DND-41 (cell line): ENCODE measurements at regions not wholly inside any gene's neighbourhood (a gene's known extent, or its start where the extent isn't known, plus 50 kb on each side); places are given as distances from the start of the nearest gene placed in this dataset.

Source experiments
- ATAC-seq: fragments of 200-7000 bp; cut with Tn5 transposase; 3 replicates; pipeline ENCODE4 v1.9.1; 2021; ENCODE audit warnings: low read depth; ENCODE audit not compliant: insufficient read depth
- DNase-seq: peaks from one replicate; pipeline ENCODE4 v3.0.0-alpha.2; 2020
- H2AFZ ChIP-seq: 2 replicates; pipeline ENCODE4 v1.6.0; 2012; ENCODE audit warnings: low read depth, low read length
- H3K27ac ChIP-seq: 2 replicates; pipeline ENCODE4 v1.5.1; 2012; ENCODE audit warnings: low read length, inconsistent platforms
- H3K27me3 ChIP-seq: fragments of 200-600 bp; sonication (generic); 2 replicates; pipeline ENCODE4 v1.6.0; 2012; ENCODE audit warnings: low read length, mild to moderate bottlenecking, inconsistent platforms; ENCODE audit not compliant: insufficient read depth, poor library complexity
- H3K36me3 ChIP-seq: 2 replicates; pipeline ENCODE4 v1.5.1; 2012; ENCODE audit warnings: low read length, inconsistent platforms; ENCODE audit not compliant: insufficient read depth
- H3K4me1 ChIP-seq: 2 replicates; pipeline ENCODE4 v1.5.1; 2012; ENCODE audit warnings: mild to moderate bottlenecking, low read length; ENCODE audit not compliant: insufficient read depth
- H3K4me2 ChIP-seq: 2 replicates; pipeline ENCODE4 v1.6.0; 2012; ENCODE audit warnings: mild to moderate bottlenecking, moderate library complexity, low read length, inconsistent platforms; ENCODE audit not compliant: insufficient read depth
- H3K4me3 ChIP-seq, 2 experiments: fragments of 200-600 bp in 1 of 2; shearing (Covaris generic) in 1 of 2; 2 replicates each; pipeline ENCODE4 v1.5.1; 2012 to 2016; ENCODE audit warnings: inconsistent platforms in 2 of 2, low read length in 2 of 2, mild to moderate bottlenecking in 2 of 2, low read depth in 1 of 2, moderate library complexity in 1 of 2
- H3K79me2 ChIP-seq: 2 replicates; pipeline ENCODE4 v1.6.0; 2012; ENCODE audit warnings: low read length, inconsistent platforms; ENCODE audit not compliant: insufficient read depth
- H3K9ac ChIP-seq: 2 replicates; pipeline ENCODE4 v1.6.0; 2012; ENCODE audit warnings: low read depth, mild to moderate bottlenecking, inconsistent platforms, low read length, moderate library complexity
- H3K9me3 ChIP-seq: 2 replicates; pipeline ENCODE4 v1.5.1; 2012; ENCODE audit warnings: low read length, moderate library complexity, mild to moderate bottlenecking, inconsistent platforms; ENCODE audit not compliant: insufficient read depth, severe bottlenecking
- H4K20me1 ChIP-seq: 2 replicates; pipeline ENCODE4 v1.6.0; 2012; ENCODE audit warnings: low read length; ENCODE audit not compliant: insufficient read depth
- CTCF ChIP-seq: IDR thresholded peaks from 2 replicates; pipeline ENCODE4 v1.5.1; 2012; ENCODE audit warnings: borderline replicate concordance, low read length, moderate library complexity, mild to moderate bottlenecking; ENCODE audit not compliant: poor library complexity, severe bottlenecking; ENCODE audit errors: extremely low read depth
- EZH2 ChIP-seq: IDR thresholded peaks from 3 replicates; pipeline ENCODE4 v1.6.1; 2012; ENCODE audit warnings: borderline replicate concordance, low read depth, mild to moderate bottlenecking, moderate library complexity, low read length, inconsistent platforms; ENCODE audit not compliant: severe bottlenecking

- TF ChIP-seq EZH2 (no peak), CTCF (no peak)
- H3K27ac ChIP-seq, result no peak overlapping the region
- DNase-seq, result no peak
- peaks cover 2% of the 10 kb centered on the region for H3K9me3 ChIP-seq
- H3K4me2 ChIP-seq, result no peak overlapping the region
- no peaks in the 10 kb centered on the region for H4K20me1 ChIP-seq
- no peak overlapping the region for H3K4me3 ChIP-seq
- H3K79me2 ChIP-seq, result no peaks in the 10 kb centered on the region
- H3K27me3 ChIP-seq, result peaks cover 9% of the 10 kb centered on the region
- ATAC-seq, result no peak
- H3K9ac ChIP-seq, result no peak overlapping the region
- no peaks in the 10 kb centered on the region for H3K4me1 ChIP-seq
- no peak overlapping the region for H2AFZ ChIP-seq
- no peaks in the 10 kb centered on the region for H3K36me3 ChIP-seq
These were observed 137.1 kb upstream of the VRK1 start for GRCh38 chr14:96660123-96660522.

GRCh38 chr14:96660667-96661066, 136.5 kb upstream of the VRK1 start:
- no peak for TF ChIP-seq CTCF
- no peak for TF ChIP-seq EZH2
- Histone ChIP-seq H3K79me2 (no peaks in the 10 kb centered on the region), H3K27me3 (peaks cover 12% of the 10 kb centered on the region), H3K36me3 (no peaks in the 10 kb centered on the region), H3K4me1 (no peaks in the 10 kb centered on the region), H4K20me1 (no peaks in the 10 kb centered on the region), H3K9ac (no peak overlapping the region), H3K9me3 (peaks cover 2% of the 10 kb centered on the region), H3K4me2 (no peak overlapping the region), H3K27ac (no peak overlapping the region), H3K4me3 (no peak overlapping the region), H2AFZ (no peak overlapping the region)
- ATAC-seq (peak; percentile 64), DNase-seq (peak; percentile 12)

GRCh38 chr14:96661244-96661969, 135.8 kb upstream of the VRK1 start:
- H3K4me2 ChIP-seq, result no peak overlapping the region
- H3K9me3 ChIP-seq, result peaks cover 2% of the 10 kb centered on the region
- DNase-seq, result no peak
- H3K79me2 ChIP-seq, result no peaks in the 10 kb centered on the region
- no peak overlapping the region for H3K27ac ChIP-seq
- no peaks in the 10 kb centered on the region for H3K4me1 ChIP-seq
- TF ChIP-seq CTCF (no peak), EZH2 (no peak)
- H4K20me1 ChIP-seq, result no peaks in the 10 kb centered on the region
- H3K9ac ChIP-seq, result no peak overlapping the region
- peaks cover 14% of the 10 kb centered on the region for H3K27me3 ChIP-seq
- H3K36me3 ChIP-seq, result no peaks in the 10 kb centered on the region
- no peak for ATAC-seq
- H3K4me3 ChIP-seq, result no peak overlapping the region
- no peak overlapping the region for H2AFZ ChIP-seq
